Fibroblast of lung (primary cell): ENCODE measurements at regions not wholly inside any gene's neighbourhood (a gene's known extent, or its start where the extent isn't known, plus 50 kb on each side); places are given as distances from the start of the nearest gene placed in this dataset.

ENCODE experiments used
- EZH2 ChIP-seq: IDR thresholded peaks from 2 replicates; pipeline ENCODE4 v1.5.1; 2012; ENCODE audit warnings: low read length, control low read depth, mild to moderate bottlenecking; ENCODE audit errors: missing control alignments
- TF ChIP-seq, protein P1 (sequence below), 2 donors: IDR thresholded peaks in 1 of 2; conservative IDR thresholded peaks in 1 of 2; 1 replicate in 1 of 2; 2 replicates in 1 of 2; pipeline ENCODE4 v1.5.1; 2011 to 2012; ENCODE audit warnings: low read length in 2 of 2, control low read depth in 1 of 2, inconsistent platforms in 1 of 2, low read depth in 1 of 2, mild to moderate bottlenecking in 1 of 2

DNA sequence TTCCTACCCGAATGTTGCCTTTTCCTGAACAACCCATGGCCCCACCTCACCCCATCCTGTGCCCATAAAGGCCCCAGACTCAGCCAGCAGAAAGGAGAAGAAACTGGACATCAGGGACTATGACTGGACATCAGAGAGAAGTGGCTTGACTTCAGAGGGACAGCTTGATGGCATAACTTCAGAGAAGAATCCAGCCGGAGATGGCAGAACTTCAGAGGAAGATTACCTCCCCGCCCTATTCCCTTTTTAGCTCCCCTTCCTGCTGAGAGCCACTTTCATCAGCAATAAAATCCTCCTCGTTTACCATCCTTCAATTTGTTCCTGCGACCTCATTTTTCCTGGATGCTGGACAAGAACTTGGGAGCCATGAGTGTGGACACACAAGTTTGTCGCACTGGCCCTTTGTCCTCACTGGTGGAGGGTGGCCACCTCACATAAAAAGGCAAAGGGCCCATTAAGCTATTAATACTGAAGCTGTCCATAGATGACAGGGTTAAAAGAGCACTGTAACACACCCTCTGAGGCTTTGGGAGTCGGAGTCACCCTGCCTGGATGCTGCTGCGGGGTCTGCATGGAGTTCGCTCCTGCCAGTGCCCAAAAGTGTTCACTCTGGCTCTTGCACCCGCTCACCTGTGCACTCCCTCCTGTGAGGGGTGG is 260.4 kb downstream of the SLITRK1 start:
- no peak for TF ChIP-seq EZH2
- TF ChIP-seq, protein P1, sequence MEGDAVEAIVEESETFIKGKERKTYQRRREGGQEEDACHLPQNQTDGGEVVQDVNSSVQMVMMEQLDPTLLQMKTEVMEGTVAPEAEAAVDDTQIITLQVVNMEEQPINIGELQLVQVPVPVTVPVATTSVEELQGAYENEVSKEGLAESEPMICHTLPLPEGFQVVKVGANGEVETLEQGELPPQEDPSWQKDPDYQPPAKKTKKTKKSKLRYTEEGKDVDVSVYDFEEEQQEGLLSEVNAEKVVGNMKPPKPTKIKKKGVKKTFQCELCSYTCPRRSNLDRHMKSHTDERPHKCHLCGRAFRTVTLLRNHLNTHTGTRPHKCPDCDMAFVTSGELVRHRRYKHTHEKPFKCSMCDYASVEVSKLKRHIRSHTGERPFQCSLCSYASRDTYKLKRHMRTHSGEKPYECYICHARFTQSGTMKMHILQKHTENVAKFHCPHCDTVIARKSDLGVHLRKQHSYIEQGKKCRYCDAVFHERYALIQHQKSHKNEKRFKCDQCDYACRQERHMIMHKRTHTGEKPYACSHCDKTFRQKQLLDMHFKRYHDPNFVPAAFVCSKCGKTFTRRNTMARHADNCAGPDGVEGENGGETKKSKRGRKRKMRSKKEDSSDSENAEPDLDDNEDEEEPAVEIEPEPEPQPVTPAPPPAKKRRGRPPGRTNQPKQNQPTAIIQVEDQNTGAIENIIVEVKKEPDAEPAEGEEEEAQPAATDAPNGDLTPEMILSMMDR (conservative IDR thresholded peaks at IDR 0.05 in 1 of 2, IDR thresholded peaks at IDR 0.05 in 1 of 2; ENCODE audit: low read depth in 1 of 2, low read length in 2 of 2) = no peak
